Astrocyte (in vitro differentiated cells and primary cell): ENCODE measurements at regions not wholly inside any gene's neighbourhood (a gene's known extent, or its start where the extent isn't known, plus 50 kb on each side); places are given as distances from the start of the nearest gene placed in this dataset.
A peak's percentile ranks its signal among the peaks of the same experiment; 100 is the strongest.

Source experiments
- DNase-seq: peaks from one replicate; pipeline ENCODE4 v3.0.0-alpha.2; 2010; ENCODE audit warnings: low read depth
- FAIRE-seq: peaks from 2 replicates; lab custom pipeline; 2011; peaks lifted over from hg19 to GRCh38; lab: Jason Lieb, UNC
- H2AFZ ChIP-seq: 2 replicates; pipeline ENCODE4 v1.6.0; 2012; ENCODE audit warnings: low read depth, low read length, inconsistent platforms
- H3K27ac ChIP-seq: 2 replicates; pipeline ENCODE4 v1.5.1; 2011; ENCODE audit warnings: low read depth, low read length, inconsistent platforms
- H3K27me3 ChIP-seq: 2 replicates; pipeline ENCODE4 v1.6.0; 2011; ENCODE audit warnings: low read length, inconsistent platforms; ENCODE audit not compliant: insufficient read depth
- H3K36me3 ChIP-seq: 2 replicates; pipeline ENCODE4 v1.5.1; 2011; ENCODE audit warnings: low read length, inconsistent platforms; ENCODE audit not compliant: insufficient read depth
- H3K4me1 ChIP-seq: 2 replicates; pipeline ENCODE4 v1.5.1; 2011; ENCODE audit warnings: low read length, inconsistent platforms; ENCODE audit not compliant: insufficient read depth
- H3K4me2 ChIP-seq: 2 replicates; pipeline ENCODE4 v1.6.0; 2012; ENCODE audit warnings: low read length, inconsistent platforms
- H3K4me3 ChIP-seq: 2 replicates; pipeline ENCODE4 v1.5.1; 2011; ENCODE audit warnings: low read depth, mild to moderate bottlenecking, low read length, inconsistent platforms; ENCODE audit not compliant: insufficient read depth
- H3K79me2 ChIP-seq: 2 replicates; pipeline ENCODE4 v1.6.0; 2012; ENCODE audit warnings: mild to moderate bottlenecking, low read length, inconsistent platforms; ENCODE audit not compliant: insufficient read depth
- H3K9ac ChIP-seq: 2 replicates; pipeline ENCODE4 v1.6.0; 2012; ENCODE audit warnings: mild to moderate bottlenecking, low read length, inconsistent platforms
- H3K9me3 ChIP-seq: 2 replicates; pipeline ENCODE4 v1.5.1; 2012; ENCODE audit warnings: low read depth, mild to moderate bottlenecking, low read length, inconsistent platforms; ENCODE audit not compliant: insufficient read depth
- H4K20me1 ChIP-seq: 2 replicates; pipeline ENCODE4 v1.6.0; 2012; ENCODE audit warnings: low read length, inconsistent platforms; ENCODE audit not compliant: insufficient read depth
- H3K27ac Mint-ChIP-seq: one replicate; pipeline ENCODE4 v1.8.0; 2021; ENCODE audit warnings: mild to moderate bottlenecking, mixed read lengths; ENCODE audit not compliant: unreplicated experiment
- H3K27me3 Mint-ChIP-seq: one replicate; pipeline ENCODE4 v1.8.0; 2021; ENCODE audit warnings: low read depth, mixed read lengths; ENCODE audit not compliant: unreplicated experiment
- H3K36me3 Mint-ChIP-seq: one replicate; pipeline ENCODE4 v1.8.0; 2021; ENCODE audit warnings: low read depth, mixed read lengths; ENCODE audit not compliant: unreplicated experiment
- H3K4me1 Mint-ChIP-seq: one replicate; pipeline ENCODE4 v1.8.0; 2021; ENCODE audit warnings: low read depth, mixed read lengths; ENCODE audit not compliant: unreplicated experiment
- H3K4me3 Mint-ChIP-seq: one replicate; pipeline ENCODE4 v1.8.0; 2021; ENCODE audit warnings: mild to moderate bottlenecking, moderate library complexity, mixed read lengths; ENCODE audit not compliant: unreplicated experiment
- H3K9me3 Mint-ChIP-seq: one replicate; pipeline ENCODE4 v1.8.0; 2021; ENCODE audit warnings: mild to moderate bottlenecking, mixed read lengths; ENCODE audit not compliant: unreplicated experiment
- EZH2 ChIP-seq: IDR thresholded peaks from 2 replicates; pipeline ENCODE4 v1.6.1; 2012; ENCODE audit warnings: mild to moderate bottlenecking, low read length, inconsistent platforms; ENCODE audit not compliant: insufficient read depth
- TF ChIP-seq, protein P1 (sequence below): IDR thresholded peaks from 2 replicates; pipeline ENCODE4 v1.5.1; 2011; ENCODE audit warnings: low read depth, mild to moderate bottlenecking, inconsistent platforms, low read length, moderate library complexity; ENCODE audit not compliant: insufficient read depth

DNA sequence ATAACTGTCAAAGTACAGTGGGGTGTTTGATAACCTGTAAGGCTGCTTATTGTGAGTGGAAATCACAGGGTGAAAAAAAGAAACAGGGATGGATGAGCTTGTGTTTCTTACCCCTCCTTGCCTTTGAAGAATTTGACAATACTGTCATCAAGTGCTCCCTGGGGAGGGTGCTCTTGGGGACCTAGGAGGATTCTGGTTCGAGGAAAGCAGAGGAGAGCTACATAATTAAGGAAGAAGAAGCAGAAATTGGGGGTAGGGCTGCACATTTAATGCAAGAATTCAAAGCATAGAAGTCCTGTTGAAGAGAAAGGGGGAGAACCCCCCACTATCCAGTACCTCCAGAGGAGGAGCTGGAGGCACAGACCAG lies 208.1 kb upstream of the PHYHIPL start:
- peaks cover 25% of the 10 kb centered on the region for H3K4me1 Mint-ChIP-seq
- H3K4me2 ChIP-seq: no peak overlapping the region

DNA sequence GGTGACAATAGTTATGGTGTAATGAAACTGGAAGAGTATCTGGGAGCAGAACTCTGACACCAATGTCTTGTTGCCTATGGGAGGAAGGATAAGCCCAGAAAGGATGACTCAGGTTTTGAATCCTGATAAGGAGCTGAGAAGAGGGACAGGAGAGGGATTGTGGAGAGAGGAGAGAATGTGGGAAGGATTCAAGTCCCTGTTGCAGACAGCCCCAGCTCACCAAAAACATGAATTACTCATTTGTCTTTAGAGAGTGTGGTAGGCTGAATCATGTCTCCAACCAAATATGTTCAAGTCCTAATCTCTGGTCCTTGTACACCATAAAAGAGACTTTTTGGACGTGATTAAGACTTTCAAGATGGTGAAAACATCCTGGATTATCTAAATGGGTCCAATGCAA lies 206.9 kb upstream of the PHYHIPL start:
- peak overlapping the region; percentile 54 for H3K27ac Mint-ChIP-seq
- H3K36me3 Mint-ChIP-seq: no peaks in the 10 kb centered on the region
- peaks cover 2% of the 10 kb centered on the region for H3K9me3 Mint-ChIP-seq
- no peaks in the 10 kb centered on the region for H3K36me3 ChIP-seq
- H3K4me1 Mint-ChIP-seq: peaks cover 20% of the 10 kb centered on the region
- no peaks in the 10 kb centered on the region for H3K79me2 ChIP-seq
- peak; percentile 73 for DNase-seq
- TF ChIP-seq EZH2: no peak
- TF ChIP-seq, protein P1, sequence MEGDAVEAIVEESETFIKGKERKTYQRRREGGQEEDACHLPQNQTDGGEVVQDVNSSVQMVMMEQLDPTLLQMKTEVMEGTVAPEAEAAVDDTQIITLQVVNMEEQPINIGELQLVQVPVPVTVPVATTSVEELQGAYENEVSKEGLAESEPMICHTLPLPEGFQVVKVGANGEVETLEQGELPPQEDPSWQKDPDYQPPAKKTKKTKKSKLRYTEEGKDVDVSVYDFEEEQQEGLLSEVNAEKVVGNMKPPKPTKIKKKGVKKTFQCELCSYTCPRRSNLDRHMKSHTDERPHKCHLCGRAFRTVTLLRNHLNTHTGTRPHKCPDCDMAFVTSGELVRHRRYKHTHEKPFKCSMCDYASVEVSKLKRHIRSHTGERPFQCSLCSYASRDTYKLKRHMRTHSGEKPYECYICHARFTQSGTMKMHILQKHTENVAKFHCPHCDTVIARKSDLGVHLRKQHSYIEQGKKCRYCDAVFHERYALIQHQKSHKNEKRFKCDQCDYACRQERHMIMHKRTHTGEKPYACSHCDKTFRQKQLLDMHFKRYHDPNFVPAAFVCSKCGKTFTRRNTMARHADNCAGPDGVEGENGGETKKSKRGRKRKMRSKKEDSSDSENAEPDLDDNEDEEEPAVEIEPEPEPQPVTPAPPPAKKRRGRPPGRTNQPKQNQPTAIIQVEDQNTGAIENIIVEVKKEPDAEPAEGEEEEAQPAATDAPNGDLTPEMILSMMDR: no peak
- no peak overlapping the region for H3K27ac ChIP-seq
- FAIRE-seq: no peak
- H3K9ac ChIP-seq: no peak overlapping the region
- H4K20me1 ChIP-seq: no peaks in the 10 kb centered on the region
- peaks cover 2% of the 10 kb centered on the region for H3K27me3 Mint-ChIP-seq
- H3K4me3 Mint-ChIP-seq: no peak overlapping the region
- no peaks in the 10 kb centered on the region for H3K9me3 ChIP-seq
- peaks cover 6% of the 10 kb centered on the region for H3K27me3 ChIP-seq
- H2AFZ ChIP-seq: no peak overlapping the region
- no peak overlapping the region for H3K4me3 ChIP-seq
- no peak overlapping the region for H3K4me2 ChIP-seq
- H3K4me1 ChIP-seq: no peaks in the 10 kb centered on the region

More for the DNA sequence above, 208.1 kb upstream of the PHYHIPL start:
- no peak for FAIRE-seq
- no peak overlapping the region for H3K27ac Mint-ChIP-seq
- H3K4me3 Mint-ChIP-seq: no peak overlapping the region
- H3K27me3 ChIP-seq: peaks cover 6% of the 10 kb centered on the region
- DNase-seq: no peak
- H3K27me3 Mint-ChIP-seq: peaks cover 2% of the 10 kb centered on the region
- H3K4me1 ChIP-seq: no peaks in the 10 kb centered on the region
- no peaks in the 10 kb centered on the region for H3K36me3 Mint-ChIP-seq
- peaks cover 2% of the 10 kb centered on the region for H3K9me3 Mint-ChIP-seq
- no peak overlapping the region for H2AFZ ChIP-seq
- no peaks in the 10 kb centered on the region for H3K79me2 ChIP-seq
- H3K4me3 ChIP-seq: no peak overlapping the region
- H3K27ac ChIP-seq: no peak overlapping the region
- no peaks in the 10 kb centered on the region for H4K20me1 ChIP-seq
- no peak overlapping the region for H3K9ac ChIP-seq
- no peaks in the 10 kb centered on the region for H3K9me3 ChIP-seq
- H3K36me3 ChIP-seq: no peaks in the 10 kb centered on the region
- TF ChIP-seq EZH2: no peak
- TF ChIP-seq, protein P1: no peak

DNA sequence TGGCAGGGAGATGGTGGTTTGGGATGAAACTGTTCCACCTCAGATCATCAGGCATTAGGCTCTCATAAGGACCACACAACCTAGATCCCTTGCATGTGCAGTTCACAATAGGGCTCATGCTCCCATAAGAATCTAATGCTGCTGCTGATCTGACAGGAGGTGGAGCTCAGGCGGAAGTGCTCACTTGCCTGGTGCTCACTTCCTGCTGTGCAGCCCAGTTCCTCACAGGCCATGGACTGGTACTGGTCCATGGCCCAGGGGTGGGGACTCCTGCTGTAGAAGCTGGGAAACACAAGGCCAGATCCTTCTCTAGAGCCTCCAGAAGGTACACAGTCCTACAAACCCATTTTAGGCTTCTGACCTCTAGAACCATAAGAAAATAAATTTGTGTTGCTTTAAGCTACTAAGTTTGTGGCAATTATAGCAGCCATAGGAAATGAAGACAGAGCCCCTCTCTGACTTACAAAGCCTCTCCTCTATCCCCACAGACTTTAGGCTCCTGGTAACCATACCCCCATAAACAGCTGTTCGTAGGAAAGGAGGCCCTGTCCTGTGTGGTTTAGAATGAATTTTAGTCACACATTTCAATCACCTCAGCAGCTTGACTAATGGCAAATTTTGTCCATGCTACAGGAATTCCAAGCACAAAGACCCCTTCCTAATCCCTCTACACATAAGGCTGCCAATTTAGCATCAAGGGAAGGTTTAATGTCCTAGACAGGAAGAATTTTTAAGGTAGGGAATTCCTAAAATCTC lies 206.1 kb upstream of the PHYHIPL start:
- H2AFZ ChIP-seq: no peak overlapping the region
- Mint-ChIP-seq H3K27ac (peak overlapping the region; percentile 54), H3K36me3 (no peaks in the 10 kb centered on the region), H3K9me3 (peaks cover 2% of the 10 kb centered on the region), H3K27me3 (peaks cover 2% of the 10 kb centered on the region), H3K4me1 (peaks cover 20% of the 10 kb centered on the region), H3K4me3 (no peak overlapping the region)
- H3K36me3 ChIP-seq: no peaks in the 10 kb centered on the region
- H3K9me3 ChIP-seq: no peaks in the 10 kb centered on the region
- H3K79me2 ChIP-seq: no peaks in the 10 kb centered on the region
- no peak overlapping the region for H3K9ac ChIP-seq
- FAIRE-seq (no peak), DNase-seq (no peak)
- no peaks in the 10 kb centered on the region for H3K4me1 ChIP-seq
- H4K20me1 ChIP-seq: no peaks in the 10 kb centered on the region
- H3K4me2 ChIP-seq: no peak overlapping the region
- no peak for TF ChIP-seq EZH2
- no peak overlapping the region for H3K27ac ChIP-seq
- no peak overlapping the region for H3K4me3 ChIP-seq
- peaks cover 6% of the 10 kb centered on the region for H3K27me3 ChIP-seq
